ENCODE measurements at regions not wholly inside any gene's neighbourhood (a gene's known extent, or its start where the extent isn't known, plus 50 kb on each side); places are given as distances from the start of the nearest gene placed in this dataset.

DNA sequence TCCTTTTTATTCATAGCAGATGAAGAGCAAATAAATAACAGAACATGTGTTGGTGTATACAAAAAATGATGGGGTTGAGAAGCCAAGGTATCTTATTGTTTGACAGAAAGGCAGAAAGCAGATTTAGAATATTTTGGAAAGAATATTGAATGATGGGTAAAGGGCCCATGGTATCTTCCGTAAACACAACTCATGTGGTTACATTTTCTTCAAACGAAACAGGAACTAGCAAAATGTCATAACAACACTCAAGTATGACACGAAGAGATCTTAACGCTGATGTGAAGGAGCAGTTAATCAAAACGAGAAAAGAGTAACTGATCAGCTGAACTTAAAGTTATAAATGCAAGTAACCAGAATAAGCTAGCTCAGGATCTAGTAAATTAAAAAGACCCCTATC lies 195.7 kb upstream of the GK2 start:
- TF ChIP-seq EZH2 (IDR thresholded peaks at IDR 0.05; ENCODE audit: insufficient read depth, low read length): no peak
- TF ChIP-seq, protein P1, sequence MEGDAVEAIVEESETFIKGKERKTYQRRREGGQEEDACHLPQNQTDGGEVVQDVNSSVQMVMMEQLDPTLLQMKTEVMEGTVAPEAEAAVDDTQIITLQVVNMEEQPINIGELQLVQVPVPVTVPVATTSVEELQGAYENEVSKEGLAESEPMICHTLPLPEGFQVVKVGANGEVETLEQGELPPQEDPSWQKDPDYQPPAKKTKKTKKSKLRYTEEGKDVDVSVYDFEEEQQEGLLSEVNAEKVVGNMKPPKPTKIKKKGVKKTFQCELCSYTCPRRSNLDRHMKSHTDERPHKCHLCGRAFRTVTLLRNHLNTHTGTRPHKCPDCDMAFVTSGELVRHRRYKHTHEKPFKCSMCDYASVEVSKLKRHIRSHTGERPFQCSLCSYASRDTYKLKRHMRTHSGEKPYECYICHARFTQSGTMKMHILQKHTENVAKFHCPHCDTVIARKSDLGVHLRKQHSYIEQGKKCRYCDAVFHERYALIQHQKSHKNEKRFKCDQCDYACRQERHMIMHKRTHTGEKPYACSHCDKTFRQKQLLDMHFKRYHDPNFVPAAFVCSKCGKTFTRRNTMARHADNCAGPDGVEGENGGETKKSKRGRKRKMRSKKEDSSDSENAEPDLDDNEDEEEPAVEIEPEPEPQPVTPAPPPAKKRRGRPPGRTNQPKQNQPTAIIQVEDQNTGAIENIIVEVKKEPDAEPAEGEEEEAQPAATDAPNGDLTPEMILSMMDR (IDR thresholded peaks at IDR 0.05; ENCODE audit: insufficient read depth, low read depth, low read length): no peak

All from astrocyte (in vitro differentiated cells and primary cell).